ENCODE measurements at regions not wholly inside any gene's neighbourhood (a gene's known extent, or its start where the extent isn't known, plus 50 kb on each side); places are given as distances from the start of the nearest gene placed in this dataset.

DNA sequence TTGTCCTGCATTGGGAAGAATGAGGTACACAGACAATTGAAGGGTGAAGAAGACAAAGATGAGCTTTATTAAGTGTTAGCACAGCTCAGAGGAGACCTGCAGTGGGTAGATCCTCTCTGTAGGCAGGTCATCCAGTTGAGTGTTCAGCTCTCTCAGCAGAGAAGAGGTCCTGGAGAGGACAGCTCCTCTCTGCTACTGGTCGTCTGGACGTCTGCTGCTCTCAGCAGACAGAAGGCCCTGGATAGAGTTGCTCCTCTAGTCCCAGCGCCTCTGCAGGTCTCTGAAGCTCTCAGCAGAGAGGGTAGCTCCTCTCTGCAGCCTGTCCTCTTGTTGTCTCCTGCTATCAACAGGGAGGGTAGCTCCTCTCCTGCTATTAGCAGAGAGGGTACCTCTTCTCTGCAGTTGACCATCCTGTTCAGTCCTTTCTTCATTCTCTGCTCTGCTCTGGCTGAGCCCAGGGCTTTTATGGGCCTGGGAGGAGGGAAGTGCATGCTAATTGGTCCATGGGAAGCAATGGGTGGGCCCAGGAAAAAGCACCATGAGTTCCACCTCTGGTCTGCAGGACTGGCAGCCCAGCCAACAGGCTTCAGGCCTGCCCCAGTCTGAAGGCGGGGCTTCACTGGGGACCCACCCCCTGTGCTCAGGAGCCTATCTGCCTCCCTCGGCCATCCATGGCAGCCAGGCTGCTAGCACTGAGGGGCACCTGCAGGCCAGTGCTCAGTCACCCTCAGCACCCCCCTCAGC is 54.1 kb upstream of the IBSP start:
- no peak for TF ChIP-seq TCF4 (CRISPR knock-in tag; IDR thresholded peaks at IDR 0.05; ENCODE audit: borderline replicate concordance)
- no peak for TF ChIP-seq TSHZ2 (CRISPR knock-in tag; IDR thresholded peaks at IDR 0.05)
- no peak for TF ChIP-seq CSDC2 (CRISPR knock-in tag; IDR thresholded peaks at IDR 0.05)
- TF ChIP-seq ZNF70 (CRISPR knock-in tag; IDR thresholded peaks at IDR 0.05): no peak
- no peak for TF ChIP-seq ZNF565 (CRISPR knock-in tag; conservative IDR thresholded peaks at IDR 0.05; ENCODE audit: low read depth)
- TF ChIP-seq ESRRG (CRISPR knock-in tag; IDR thresholded peaks at IDR 0.05): no peak
- no peak for TF ChIP-seq ZFP3 (CRISPR knock-in tag; IDR thresholded peaks at IDR 0.05)
- TF ChIP-seq PATZ1 (CRISPR knock-in tag; IDR thresholded peaks at IDR 0.05; ENCODE audit: borderline replicate concordance): no peak
- TF ChIP-seq, protein P1, sequence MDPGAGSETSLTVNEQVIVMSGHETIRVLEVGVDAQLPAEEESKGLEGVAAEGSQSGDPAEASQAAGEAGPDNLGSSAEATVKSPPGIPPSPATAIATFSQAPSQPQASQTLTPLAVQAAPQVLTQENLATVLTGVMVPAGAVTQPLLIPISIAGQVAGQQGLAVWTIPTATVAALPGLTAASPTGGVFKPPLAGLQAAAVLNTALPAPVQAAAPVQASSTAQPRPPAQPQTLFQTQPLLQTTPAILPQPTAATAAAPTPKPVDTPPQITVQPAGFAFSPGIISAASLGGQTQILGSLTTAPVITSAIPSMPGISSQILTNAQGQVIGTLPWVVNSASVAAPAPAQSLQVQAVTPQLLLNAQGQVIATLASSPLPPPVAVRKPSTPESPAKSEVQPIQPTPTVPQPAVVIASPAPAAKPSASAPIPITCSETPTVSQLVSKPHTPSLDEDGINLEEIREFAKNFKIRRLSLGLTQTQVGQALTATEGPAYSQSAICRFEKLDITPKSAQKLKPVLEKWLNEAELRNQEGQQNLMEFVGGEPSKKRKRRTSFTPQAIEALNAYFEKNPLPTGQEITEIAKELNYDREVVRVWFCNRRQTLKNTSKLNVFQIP (CRISPR knock-in tag; IDR thresholded peaks at IDR 0.05; ENCODE audit: borderline replicate concordance, low read depth): no peak
- no peak for TF ChIP-seq CREB5 (CRISPR knock-in tag; IDR thresholded peaks at IDR 0.05; ENCODE audit: low read depth)
- TF ChIP-seq RARB (CRISPR knock-in tag; IDR thresholded peaks at IDR 0.05): no peak
- no peak for TF ChIP-seq BACH2 (CRISPR knock-in tag; IDR thresholded peaks at IDR 0.05; ENCODE audit: borderline replicate concordance)
